Progenitor cell of endocrine pancreas (in vitro differentiated cells): ENCODE measurements at regions not wholly inside any gene's neighbourhood (a gene's known extent, or its start where the extent isn't known, plus 50 kb on each side); places are given as distances from the start of the nearest gene placed in this dataset.

Source experiments
- DNase-seq: peaks from one replicate; pipeline ENCODE4 v3.0.0; 2021; ENCODE audit warnings: low spot score; ENCODE audit not compliant: unreplicated experiment
- H3K27ac Mint-ChIP-seq: 2 replicates; pipeline ENCODE4 v1.8.0; 2021; ENCODE audit warnings: mild to moderate bottlenecking, moderate library complexity, mixed read lengths
- H3K27me3 Mint-ChIP-seq: 2 replicates; pipeline ENCODE4 v1.8.0; 2021; ENCODE audit warnings: mixed read lengths
- H3K36me3 Mint-ChIP-seq: 2 replicates; pipeline ENCODE4 v1.8.0; 2022; ENCODE audit warnings: mixed read lengths; ENCODE audit not compliant: insufficient read depth
- H3K4me1 Mint-ChIP-seq: 2 replicates; pipeline ENCODE4 v1.8.0; 2021; ENCODE audit warnings: low read depth, mixed read lengths
- H3K4me3 Mint-ChIP-seq: 2 replicates; pipeline ENCODE4 v1.8.0; 2021; ENCODE audit warnings: low read depth, mild to moderate bottlenecking, moderate library complexity, mixed read lengths
- H3K9me3 Mint-ChIP-seq: 2 replicates; pipeline ENCODE4 v1.8.0; 2021; ENCODE audit warnings: low read depth, mixed read lengths
- CTCF ChIP-seq: fragments of 200-600 bp; sonication (generic); IDR thresholded peaks from one replicate; pipeline ENCODE4 v1.5.0; 2021; ENCODE audit warnings: antibody characterized with exemption, mild to moderate bottlenecking; ENCODE audit not compliant: unreplicated experiment

- H3K27me3 Mint-ChIP-seq = no peaks in the 10 kb centered on the region
- no peak overlapping the region for H3K27ac Mint-ChIP-seq
- H3K4me3 Mint-ChIP-seq = no peak overlapping the region
- no peak for TF ChIP-seq CTCF
- H3K36me3 Mint-ChIP-seq = no peaks in the 10 kb centered on the region
- H3K4me1 Mint-ChIP-seq = no peaks in the 10 kb centered on the region
- DNase-seq = no peak
- no peaks in the 10 kb centered on the region for H3K9me3 Mint-ChIP-seq
Measured at GRCh38 chr1:168431882-168432281, 111.9 kb downstream of the XCL2 start.

- Mint-ChIP-seq H3K27me3 (no peaks in the 10 kb centered on the region), H3K4me3 (no peak overlapping the region), H3K4me1 (no peaks in the 10 kb centered on the region), H3K27ac (no peak overlapping the region), H3K9me3 (no peaks in the 10 kb centered on the region), H3K36me3 (no peaks in the 10 kb centered on the region)
- no peak for DNase-seq
- no peak for TF ChIP-seq CTCF
Measured at GRCh38 chr1:168430321-168430720, 113.5 kb downstream of the XCL2 start.

- TF ChIP-seq CTCF = no peak
- Mint-ChIP-seq H3K4me1 (no peaks in the 10 kb centered on the region), H3K9me3 (no peaks in the 10 kb centered on the region), H3K27me3 (no peaks in the 10 kb centered on the region), H3K4me3 (no peak overlapping the region), H3K36me3 (no peaks in the 10 kb centered on the region), H3K27ac (no peak overlapping the region)
- no peak for DNase-seq
Measured at GRCh38 chr1:168428063-168428731, 115.6 kb downstream of the XCL2 start.

GRCh38 chr1:168427051-168427450 is 116.7 kb downstream of the XCL2 start:
- Mint-ChIP-seq H3K9me3 (no peaks in the 10 kb centered on the region), H3K4me1 (no peaks in the 10 kb centered on the region), H3K36me3 (no peaks in the 10 kb centered on the region), H3K27me3 (no peaks in the 10 kb centered on the region), H3K4me3 (no peak overlapping the region), H3K27ac (no peak overlapping the region)
- no peak for DNase-seq
- TF ChIP-seq CTCF = no peak

- Mint-ChIP-seq H3K36me3 (no peaks in the 10 kb centered on the region), H3K9me3 (no peaks in the 10 kb centered on the region), H3K4me3 (no peak overlapping the region), H3K27me3 (no peaks in the 10 kb centered on the region), H3K27ac (no peak overlapping the region), H3K4me1 (no peaks in the 10 kb centered on the region)
- no peak for DNase-seq
- no peak for TF ChIP-seq CTCF
Measured at GRCh38 chr1:168424281-168424680, 119.5 kb downstream of the XCL2 start.
